Mucosa of descending colon (tissue), 3 donors: ENCODE measurements at regions not wholly inside any gene's neighbourhood (a gene's known extent, or its start where the extent isn't known, plus 50 kb on each side); places are given as distances from the start of the nearest gene placed in this dataset.

Experiments
- ATAC-seq: fragments of 200-7000 bp; cut with Tn5 transposase; one replicate; pipeline ENCODE4 v1.9.1; 2020; ENCODE audit warnings: mild to moderate bottlenecking, moderate library complexity
- DNase-seq, 3 donors: peaks; one replicate each; pipeline ENCODE4 v3.0.0-alpha.2; 2020
- H3K36me3 ChIP-seq: fragments of 200-600 bp; one replicate; pipeline ENCODE4 v1.8.0; 2021; ENCODE audit warnings: low read depth, mild to moderate bottlenecking
- H3K4me1 ChIP-seq: fragments of 200-600 bp; one replicate; pipeline ENCODE4 v1.8.0; 2021; ENCODE audit warnings: low read depth, mild to moderate bottlenecking
- H3K4me3 ChIP-seq: fragments of 200-600 bp; one replicate; pipeline ENCODE4 v1.8.0; 2021; ENCODE audit warnings: mild to moderate bottlenecking
- H3K9me3 ChIP-seq: fragments of 200-600 bp; one replicate; pipeline ENCODE4 v1.8.0; 2021; ENCODE audit warnings: mild to moderate bottlenecking
- CTCF ChIP-seq: fragments of 200-600 bp; IDR thresholded peaks from one replicate; pipeline ENCODE4 v1.8.0; 2022; ENCODE audit warnings: antibody characterized with exemption, mild to moderate bottlenecking
- intact Hi-C, 2 donors: fragments of 100-400 bp; cut with DNase I in 1 of 2; cut with micrococcal nuclease in 1 of 2; formaldehyde crosslinking; loops; one replicate each; pipeline versions ENCODE4 v1.11.0 to v1.11.1; 2022; cut with DNase I, micrococcal nuclease
- donor health status: DM: no; HTN: no; CAD: no; lungs with moderate emphysema.
- donor health status: DM: no; HTN: no; CAD: no.
- donor health status: DM: no; HTN: yes; CAD: no.

DNA sequence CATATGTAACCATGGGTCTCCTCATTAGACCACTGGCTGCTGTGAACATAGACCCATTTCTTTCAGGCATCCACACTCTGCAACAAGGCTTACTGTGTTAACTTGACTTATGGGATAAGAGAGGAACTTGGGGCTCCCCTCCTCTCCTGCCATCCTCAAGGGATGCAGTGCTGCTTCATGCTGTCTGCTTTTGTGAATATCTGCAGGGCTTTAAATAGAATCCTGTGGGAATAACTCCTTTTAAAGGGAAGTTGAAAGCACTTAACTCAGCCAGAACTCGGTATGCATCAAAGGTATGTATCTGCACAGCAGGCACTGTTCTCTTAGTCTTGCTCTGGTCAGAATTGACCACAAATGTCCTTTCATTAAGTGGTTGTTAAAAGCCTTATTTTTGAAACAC lies 222.5 kb upstream of the KIRREL3 start:
- no peaks in the 10 kb centered on the region for H3K4me1 ChIP-seq
- no peak for TF ChIP-seq CTCF
- H3K36me3 ChIP-seq = no peaks in the 10 kb centered on the region
- intact Hi-C loops = no loop called here
- H3K4me3 ChIP-seq = no peak overlapping the region
- no peak for ATAC-seq
- no peak for DNase-seq
- no peaks in the 10 kb centered on the region for H3K9me3 ChIP-seq

- no peaks in the 10 kb centered on the region for H3K36me3 ChIP-seq
- no peaks in the 10 kb centered on the region for H3K9me3 ChIP-seq
- no peaks in the 10 kb centered on the region for H3K4me1 ChIP-seq
- H3K4me3 ChIP-seq = no peak overlapping the region
- no peak for TF ChIP-seq CTCF
- DNase-seq (no peak), ATAC-seq (no peak)
- intact Hi-C loops = no loop called here
Observed at GRCh38 chr11:127219704-127220103, 219.1 kb upstream of the KIRREL3 start.

DNA sequence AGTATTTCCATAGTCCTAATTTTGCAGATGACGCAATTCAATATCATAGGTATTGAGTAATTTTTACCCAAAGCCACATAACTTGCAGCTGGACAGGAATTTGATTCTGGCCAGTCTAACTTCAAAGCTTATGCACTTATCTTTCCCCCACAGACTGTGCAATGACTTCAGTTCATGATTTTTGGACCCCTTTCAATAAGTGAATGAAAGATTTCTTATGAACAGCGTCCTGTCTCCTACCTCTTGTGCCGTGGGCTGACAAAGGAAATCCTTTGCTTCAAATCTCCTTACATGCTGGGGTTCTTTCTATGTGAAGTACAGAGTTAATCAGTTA lies 217.7 kb upstream of the KIRREL3 start:
- no peak for DNase-seq
- no peak for TF ChIP-seq CTCF
- ATAC-seq = no peak
- Histone ChIP-seq H3K4me3 (no peak overlapping the region), H3K4me1 (no peaks in the 10 kb centered on the region), H3K36me3 (no peaks in the 10 kb centered on the region), H3K9me3 (no peaks in the 10 kb centered on the region)
- intact Hi-C loops = no loop called here

DNA sequence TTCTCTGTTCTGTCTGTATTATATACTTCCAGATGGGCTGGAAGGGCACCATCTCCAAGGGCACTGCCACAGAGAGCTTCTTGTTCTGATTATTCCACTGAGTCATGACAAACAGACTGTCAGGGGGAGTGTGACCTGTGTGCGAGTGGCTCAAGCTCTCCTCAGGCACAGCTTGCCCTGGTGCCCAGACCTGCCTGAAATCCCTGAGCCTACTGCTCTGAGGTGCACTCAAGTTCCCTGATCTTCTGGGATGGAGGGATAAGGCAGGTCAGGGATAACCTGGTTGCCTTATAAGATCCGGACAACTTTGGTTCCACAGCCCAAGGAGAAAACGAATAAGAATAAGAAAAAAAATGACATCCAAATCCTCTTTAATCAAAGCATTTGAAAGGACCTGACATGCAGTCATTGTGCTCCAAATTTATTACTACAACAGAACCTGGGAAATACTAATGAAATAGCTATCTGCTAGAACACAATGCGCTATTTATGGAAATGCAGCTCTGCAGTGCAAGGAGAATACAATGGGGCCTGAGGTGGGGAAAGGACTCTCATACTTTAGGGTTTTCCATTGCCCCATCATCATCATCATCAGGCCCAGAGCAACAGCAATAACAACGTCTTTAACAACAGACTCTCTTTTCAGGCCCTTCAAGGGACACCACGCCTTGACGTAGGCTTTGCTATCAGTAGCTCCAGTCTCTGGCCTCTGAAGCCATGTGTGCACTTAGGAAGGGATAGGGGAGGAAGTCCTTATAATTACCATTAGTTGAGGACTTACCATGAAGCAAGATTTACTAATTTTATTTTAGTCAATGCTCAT lies 217.1 kb upstream of the KIRREL3 start:
- no peaks in the 10 kb centered on the region for H3K9me3 ChIP-seq
- ATAC-seq (no peak), DNase-seq (no peak)
- intact Hi-C loops = no loop called here
- no peaks in the 10 kb centered on the region for H3K36me3 ChIP-seq
- H3K4me3 ChIP-seq = no peak overlapping the region
- no peak for TF ChIP-seq CTCF
- H3K4me1 ChIP-seq = no peaks in the 10 kb centered on the region

DNA sequence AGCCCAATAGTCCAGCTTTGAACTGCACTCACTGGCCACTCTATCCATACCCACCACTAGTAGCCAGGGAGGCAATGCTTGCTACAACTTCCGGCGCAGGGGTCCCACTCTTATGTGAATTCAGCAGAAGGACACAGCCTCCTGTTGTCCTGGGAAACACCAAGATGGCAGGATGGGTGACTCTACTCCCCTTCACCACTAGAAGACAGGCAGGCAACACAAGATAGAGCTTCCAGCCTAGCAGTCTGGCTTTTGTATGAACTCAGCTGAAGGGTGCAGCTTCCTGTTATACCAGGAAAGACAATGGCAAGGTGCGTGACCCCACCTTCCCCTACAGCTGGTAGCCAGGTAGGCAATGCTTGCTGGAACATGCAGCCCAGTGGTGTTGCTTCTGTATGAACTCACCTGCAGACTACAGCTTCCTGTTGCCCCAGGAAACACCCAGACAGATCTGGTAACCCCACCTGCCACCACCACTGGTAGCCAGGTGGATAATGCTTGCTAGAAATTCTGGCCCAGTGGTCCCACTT lies 205.2 kb upstream of the KIRREL3 start:
- intact Hi-C loops = no loop called here
- Histone ChIP-seq H3K36me3 (no peaks in the 10 kb centered on the region), H3K9me3 (peaks cover 2% of the 10 kb centered on the region), H3K4me1 (no peaks in the 10 kb centered on the region), H3K4me3 (no peak overlapping the region)
- ATAC-seq (no peak), DNase-seq (no peak)
- TF ChIP-seq CTCF = no peak
